ENCODE measurements at regions not wholly inside any gene's neighbourhood (a gene's known extent, or its start where the extent isn't known, plus 50 kb on each side); places are given as distances from the start of the nearest gene placed in this dataset.

GRCh38 chr4:171626554-171626953, 186.7 kb upstream of the GALNTL6 start:
- dilution Hi-C loops (cut with MboI; ENCODE audit: extremely low pct_ligation_motif_present, low sequenced_read_pairs), result no loop called here
- DNase-seq (ENCODE audit: low read depth, low spot score), result no peak
- Histone ChIP-seq H3K9me1 (ENCODE audit: control insufficient read depth, extremely low read depth, insufficient read depth, low read length) (no peaks in the 10 kb centered on the region), H3K4me1 (ENCODE audit: control insufficient read depth, extremely low read depth, insufficient read depth, low read length) (no peaks in the 10 kb centered on the region), H3K27ac (ENCODE audit: control insufficient read depth, insufficient read depth, low read length) (no peak overlapping the region), H3K27me3 (ENCODE audit: control insufficient read depth, extremely low read depth, insufficient read depth, low read length) (no peaks in the 10 kb centered on the region), H3K9me3 (ENCODE audit: control insufficient read depth, low read depth, low read length) (no peaks in the 10 kb centered on the region), H3K79me2 (ENCODE audit: control insufficient read depth, insufficient read depth, low read length) (no peaks in the 10 kb centered on the region), H3K4me2 (ENCODE audit: control insufficient read depth, extremely low read depth, insufficient read depth, low read depth, low read length) (no peak overlapping the region), H3K4me3 (ENCODE audit: control insufficient read depth in 2 of 3, extremely low read depth in 1 of 3, insufficient read depth in 2 of 3, low read depth in 1 of 3, low read length in 3 of 3) (no peak overlapping the region), H3K9ac (ENCODE audit: control insufficient read depth, extremely low read depth, insufficient read depth, low read length) (no peak overlapping the region), H4K20me1 (ENCODE audit: control insufficient read depth, extremely low read depth, insufficient read depth, low read length) (no peaks in the 10 kb centered on the region), H2AFZ (ENCODE audit: control insufficient read depth, low read length) (no peak overlapping the region), H3K36me3 (ENCODE audit: control insufficient read depth in 2 of 2, extremely low read depth in 1 of 2, insufficient read depth in 2 of 2, low read length in 2 of 2) (no peaks in the 10 kb centered on the region)
- TF ChIP-seq EZH2 (IDR thresholded peaks at IDR 0.05; ENCODE audit: low read length), result no peak
- FAIRE-seq, result no peak

GRCh38 chr4:171622729-171623128, 190.5 kb upstream of the GALNTL6 start:
- Histone ChIP-seq H3K4me1 (ENCODE audit: control insufficient read depth, extremely low read depth, insufficient read depth, low read length) (no peaks in the 10 kb centered on the region), H3K27ac (ENCODE audit: control insufficient read depth, insufficient read depth, low read length) (no peak overlapping the region), H3K9me1 (ENCODE audit: control insufficient read depth, extremely low read depth, insufficient read depth, low read length) (no peaks in the 10 kb centered on the region), H4K20me1 (ENCODE audit: control insufficient read depth, extremely low read depth, insufficient read depth, low read length) (no peaks in the 10 kb centered on the region), H3K9me3 (ENCODE audit: control insufficient read depth, low read depth, low read length) (no peaks in the 10 kb centered on the region), H3K27me3 (ENCODE audit: control insufficient read depth, extremely low read depth, insufficient read depth, low read length) (no peaks in the 10 kb centered on the region), H3K36me3 (ENCODE audit: control insufficient read depth in 2 of 2, extremely low read depth in 1 of 2, insufficient read depth in 2 of 2, low read length in 2 of 2) (no peaks in the 10 kb centered on the region), H3K9ac (ENCODE audit: control insufficient read depth, extremely low read depth, insufficient read depth, low read length) (no peak overlapping the region), H3K79me2 (ENCODE audit: control insufficient read depth, insufficient read depth, low read length) (no peaks in the 10 kb centered on the region), H2AFZ (ENCODE audit: control insufficient read depth, low read length) (no peak overlapping the region), H3K4me2 (ENCODE audit: control insufficient read depth, extremely low read depth, insufficient read depth, low read depth, low read length) (no peak overlapping the region), H3K4me3 (ENCODE audit: control insufficient read depth in 2 of 3, extremely low read depth in 1 of 3, insufficient read depth in 2 of 3, low read depth in 1 of 3, low read length in 3 of 3) (no peak overlapping the region)
- dilution Hi-C loops (cut with MboI; ENCODE audit: extremely low pct_ligation_motif_present, low sequenced_read_pairs), result no loop called here
- FAIRE-seq (no peak), DNase-seq (ENCODE audit: low read depth, low spot score) (no peak)
- TF ChIP-seq EZH2 (IDR thresholded peaks at IDR 0.05; ENCODE audit: low read length) (no peak), CTCF (optimal IDR thresholded peaks at IDR 0.05 in 1 of 3, IDR thresholded peaks at IDR 0.05 in 1 of 3, conservative IDR thresholded peaks at IDR 0.05 in 1 of 3; ENCODE audit: extremely low read depth in 1 of 3, insufficient read depth in 2 of 3, low read length in 3 of 3) (no peak)

GRCh38 chr4:171621646-171622045, 191.6 kb upstream of the GALNTL6 start:
- no peaks in the 10 kb centered on the region for H3K79me2 ChIP-seq (ENCODE audit: control insufficient read depth, insufficient read depth, low read length)
- no peak for FAIRE-seq
- no peaks in the 10 kb centered on the region for H3K4me1 ChIP-seq (ENCODE audit: control insufficient read depth, extremely low read depth, insufficient read depth, low read length)
- no peak overlapping the region for H3K9ac ChIP-seq (ENCODE audit: control insufficient read depth, extremely low read depth, insufficient read depth, low read length)
- H4K20me1 ChIP-seq (ENCODE audit: control insufficient read depth, extremely low read depth, insufficient read depth, low read length), result no peaks in the 10 kb centered on the region
- no peak for DNase-seq (ENCODE audit: low read depth, low spot score)
- no peak overlapping the region for H2AFZ ChIP-seq (ENCODE audit: control insufficient read depth, low read length)
- TF ChIP-seq CTCF (optimal IDR thresholded peaks at IDR 0.05 in 1 of 3, IDR thresholded peaks at IDR 0.05 in 1 of 3, conservative IDR thresholded peaks at IDR 0.05 in 1 of 3; ENCODE audit: extremely low read depth in 1 of 3, insufficient read depth in 2 of 3, low read length in 3 of 3) (no peak), EZH2 (IDR thresholded peaks at IDR 0.05; ENCODE audit: low read length) (no peak)
- no peaks in the 10 kb centered on the region for H3K9me3 ChIP-seq (ENCODE audit: control insufficient read depth, low read depth, low read length)
- H3K36me3 ChIP-seq (ENCODE audit: control insufficient read depth in 2 of 2, extremely low read depth in 1 of 2, insufficient read depth in 2 of 2, low read length in 2 of 2), result no peaks in the 10 kb centered on the region
- dilution Hi-C loops (cut with MboI; ENCODE audit: extremely low pct_ligation_motif_present, low sequenced_read_pairs), result no loop called here
- H3K9me1 ChIP-seq (ENCODE audit: control insufficient read depth, extremely low read depth, insufficient read depth, low read length), result no peaks in the 10 kb centered on the region
- no peak overlapping the region for H3K27ac ChIP-seq (ENCODE audit: control insufficient read depth, insufficient read depth, low read length)
- H3K4me2 ChIP-seq (ENCODE audit: control insufficient read depth, extremely low read depth, insufficient read depth, low read depth, low read length), result no peak overlapping the region
- H3K4me3 ChIP-seq (ENCODE audit: control insufficient read depth in 2 of 3, extremely low read depth in 1 of 3, insufficient read depth in 2 of 3, low read depth in 1 of 3, low read length in 3 of 3), result no peak overlapping the region
- no peaks in the 10 kb centered on the region for H3K27me3 ChIP-seq (ENCODE audit: control insufficient read depth, extremely low read depth, insufficient read depth, low read length)
